HTR-8/SVneo (cell line): ENCODE measurements at regions not wholly inside any gene's neighbourhood (a gene's known extent, or its start where the extent isn't known, plus 50 kb on each side); places are given as distances from the start of the nearest gene placed in this dataset.

Source experiments
- DNase-seq: peaks from one replicate; pipeline ENCODE4 v3.0.0; 2011; ENCODE audit warnings: low spot score, mixed read lengths; ENCODE audit not compliant: insufficient read length
- FAIRE-seq: peaks from 2 replicates; lab custom pipeline; 2011; peaks lifted over from hg19 to GRCh38; lab: Jason Lieb, UNC

DNA sequence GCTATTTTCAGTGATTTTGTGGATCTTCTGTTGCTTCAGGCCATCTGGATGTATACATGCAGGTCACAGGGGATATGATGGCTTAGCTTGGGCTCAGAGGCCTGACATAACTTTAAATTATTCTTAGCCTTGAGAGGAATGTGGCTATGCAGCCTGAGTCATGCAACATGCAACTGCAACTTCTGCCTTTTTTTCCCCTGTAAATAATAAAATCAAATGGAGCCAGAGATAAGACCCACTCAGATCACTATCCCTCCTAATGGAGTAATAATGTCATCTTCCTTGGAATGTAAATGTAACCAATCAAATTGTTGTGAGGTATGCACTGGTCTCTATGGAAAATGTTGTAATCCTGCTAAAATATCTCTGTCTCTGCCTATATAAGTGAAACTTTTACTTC lies 54.9 kb downstream of the MAGEB17 start:
- peak; percentile 19 for DNase-seq
- peak; percentile 20 for FAIRE-seq

GRCh38 chrX:16223385-16223784 lies 56.1 kb downstream of the MAGEB17 start:
- FAIRE-seq: no peak
- DNase-seq: no peak

GRCh38 chrX:16239211-16239610 lies 71.9 kb downstream of the MAGEB17 start:
- DNase-seq: peak; percentile 57
- FAIRE-seq: peak; percentile 87

- FAIRE-seq (peak; percentile 13), DNase-seq (no peak)
Measured at GRCh38 chrX:16240231-16240905, 73.1 kb downstream of the MAGEB17 start.

GRCh38 chrX:16240968-16241367 lies 73.7 kb downstream of the MAGEB17 start:
- FAIRE-seq (no peak), DNase-seq (no peak)

GRCh38 chrX:16250296-16250695 lies 83.0 kb downstream of the MAGEB17 start:
- FAIRE-seq (no peak), DNase-seq (no peak)

- DNase-seq (no peak), FAIRE-seq (no peak)
Measured at GRCh38 chrX:16251782-16252181, 84.5 kb downstream of the MAGEB17 start.

GRCh38 chrX:16258882-16259281 lies 91.6 kb downstream of the MAGEB17 start:
- DNase-seq (no peak), FAIRE-seq (no peak)

- FAIRE-seq (no peak), DNase-seq (no peak)
Measured at GRCh38 chrX:16267431-16267830, 100.2 kb downstream of the MAGEB17 start.

DNA sequence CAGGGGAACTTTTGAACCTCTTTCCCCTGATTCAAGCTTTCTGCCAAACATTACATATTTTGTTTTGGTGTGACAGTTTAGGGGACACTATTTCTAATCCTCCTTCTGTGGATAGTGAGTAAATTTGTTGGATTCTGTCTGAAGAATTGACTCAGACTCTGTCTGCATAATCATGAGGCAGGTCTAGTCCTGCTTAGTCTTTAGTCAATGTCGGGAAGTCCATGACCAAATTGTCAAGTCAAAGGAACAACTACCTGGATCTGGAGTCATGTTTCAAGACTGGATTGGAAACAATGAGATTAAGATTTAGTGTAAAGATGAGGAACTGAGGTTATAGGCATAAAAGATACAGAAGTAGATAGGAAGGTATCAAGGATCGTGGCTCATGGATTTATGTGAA lies 100.9 kb downstream of the MAGEB17 start:
- no peak for DNase-seq
- no peak for FAIRE-seq

DNA sequence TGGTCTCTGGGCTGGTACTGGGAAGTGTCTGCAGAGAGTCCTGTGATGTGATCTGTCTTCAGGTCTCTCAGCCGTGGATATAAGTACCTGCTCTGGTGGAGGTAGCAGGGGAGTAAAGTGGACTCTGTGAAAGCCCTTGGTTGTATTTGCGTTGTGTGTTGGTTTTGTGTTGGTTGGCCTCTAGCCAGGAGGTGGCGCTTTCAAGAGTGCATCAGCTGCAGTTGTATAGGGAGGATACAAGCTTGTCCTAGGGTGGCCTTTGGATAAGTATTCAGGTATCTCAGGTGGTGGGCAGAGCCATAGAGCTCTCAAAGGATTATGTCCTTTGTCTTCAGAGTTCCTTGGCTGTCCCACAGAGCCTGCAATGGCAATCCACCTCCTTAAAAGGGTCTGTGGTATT lies 111.6 kb downstream of the MAGEB17 start:
- FAIRE-seq: no peak
- no peak for DNase-seq

- no peak for DNase-seq
- no peak for FAIRE-seq
Measured at GRCh38 chrX:16282209-16282608, 114.9 kb downstream of the MAGEB17 start.

DNA sequence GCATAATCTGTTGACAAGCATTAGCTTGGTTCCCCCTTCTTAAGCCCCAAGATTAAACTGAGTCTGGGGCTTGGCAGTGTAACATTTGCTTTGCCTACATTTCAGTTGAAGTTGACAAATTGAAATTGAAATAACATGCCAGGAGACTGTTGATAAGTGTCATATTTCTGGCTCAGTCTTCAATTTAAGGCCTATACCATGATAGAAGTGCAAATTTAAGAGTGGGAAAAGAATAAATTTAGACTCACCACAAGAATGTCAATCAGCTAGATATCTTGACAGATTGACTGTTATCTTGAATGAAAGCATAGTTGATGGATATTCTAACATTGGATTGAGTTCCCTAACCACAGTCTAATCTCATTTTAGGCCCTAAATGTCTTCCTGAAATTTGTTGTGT lies 117.6 kb downstream of the MAGEB17 start:
- DNase-seq (no peak), FAIRE-seq (no peak)

GRCh38 chrX:16290997-16291396 lies 123.7 kb downstream of the MAGEB17 start:
- no peak for FAIRE-seq

DNA sequence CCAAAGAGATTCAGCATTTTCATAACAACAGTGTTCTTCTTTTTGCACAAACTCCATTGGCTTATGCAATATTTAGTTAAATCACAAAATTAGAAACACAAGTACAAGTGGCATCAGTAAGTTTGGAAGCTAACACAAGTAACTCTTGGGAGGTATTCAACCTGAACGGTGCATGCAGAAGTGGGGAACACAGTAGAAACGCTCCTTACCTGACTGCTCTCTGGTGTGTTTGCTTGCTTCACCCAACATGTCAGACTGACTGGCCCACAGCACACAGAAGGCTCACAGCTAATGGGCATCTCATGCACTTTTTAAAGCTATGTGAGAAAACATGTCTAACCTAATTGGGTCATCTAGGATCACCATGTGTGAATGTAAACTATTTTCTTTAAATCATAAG lies 133.6 kb downstream of the MAGEB17 start:
- DNase-seq: no peak
- FAIRE-seq: no peak

More at GRCh38 chrX:16290997-16291396, 123.7 kb downstream of the MAGEB17 start:
- DNase-seq: no peak

GRCh38 chrX:16304751-16305150 lies 137.5 kb downstream of the MAGEB17 start:
- DNase-seq (no peak), FAIRE-seq (no peak)

- DNase-seq (no peak), FAIRE-seq (no peak)
Measured at GRCh38 chrX:16305187-16305586, 137.9 kb downstream of the MAGEB17 start.

- DNase-seq: no peak
- no peak for FAIRE-seq
Measured at GRCh38 chrX:16307950-16308349, 140.7 kb downstream of the MAGEB17 start.

DNA sequence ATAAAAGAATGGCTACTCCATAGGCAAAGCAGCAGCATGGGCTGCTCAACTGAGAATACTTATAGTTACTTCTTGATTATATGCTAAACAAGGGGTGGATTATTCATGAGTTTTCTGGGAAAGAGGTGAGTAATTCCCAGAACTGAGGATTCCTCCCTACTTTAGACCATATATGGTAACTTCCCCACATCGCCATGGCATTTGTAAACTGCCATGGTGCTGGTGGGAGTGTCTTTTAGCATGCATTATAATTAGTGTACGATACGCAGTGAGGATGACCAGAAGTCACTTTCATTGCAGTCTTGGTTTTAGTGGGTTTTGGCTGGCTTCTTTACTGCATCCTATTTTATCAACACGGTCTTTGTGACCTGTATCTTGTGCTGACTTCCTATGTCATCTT lies 141.5 kb downstream of the MAGEB17 start:
- no peak for FAIRE-seq
- no peak for DNase-seq

- FAIRE-seq: no peak
Measured at GRCh38 chrX:16310326-16310725, 143.0 kb downstream of the MAGEB17 start.

GRCh38 chrX:16311671-16312070 lies 144.4 kb downstream of the MAGEB17 start:
- DNase-seq: no peak
- no peak for FAIRE-seq

More at GRCh38 chrX:16310326-16310725, 143.0 kb downstream of the MAGEB17 start:
- no peak for DNase-seq
